HL-60 (cell line): ENCODE measurements at regions not wholly inside any gene's neighbourhood (a gene's known extent, or its start where the extent isn't known, plus 50 kb on each side); places are given as distances from the start of the nearest gene placed in this dataset.

Source experiments
- DNase-seq, 2 experiments: peaks; one replicate each; pipeline ENCODE4 v3.0.0-alpha.2; 2010 to 2020; ENCODE audit warnings: low read depth in 1 of 2, low spot score in 1 of 2
- H3K27ac ChIP-seq: fragments of 250-450 bp; sonication (Bioruptor Pico); replicated peaks from 2 replicates; pipeline ENCODE4 v1.5.1; 2020; ENCODE audit warnings: mild to moderate bottlenecking, moderate library complexity
- H3K27me3 ChIP-seq: fragments of 250-450 bp; sonication (Bioruptor Pico); 2 replicates; pipeline ENCODE4 v1.5.1; 2021; ENCODE audit warnings: mild to moderate bottlenecking, moderate library complexity; ENCODE audit not compliant: insufficient read depth, poor library complexity, severe bottlenecking
- H3K4me3 ChIP-seq: replicated peaks from 2 replicates; pipeline ENCODE4 v1.5.1; 2011; ENCODE audit warnings: mild to moderate bottlenecking, control low read depth, low read length; ENCODE audit not compliant: insufficient read depth
- GABPA ChIP-seq: IDR thresholded peaks from 2 replicates; pipeline ENCODE4 v1.6.1; 2012; ENCODE audit warnings: low read depth
- POLR2AphosphoS5 ChIP-seq: IDR thresholded peaks from 2 replicates; pipeline ENCODE4 v1.6.1; 2012; ENCODE audit warnings: low read depth
- SPI1 ChIP-seq: IDR thresholded peaks from 2 replicates; pipeline ENCODE4 v1.6.1; 2012; ENCODE audit warnings: low read depth, mild to moderate bottlenecking, borderline replicate concordance
- TF ChIP-seq, protein P1 (sequence below): IDR thresholded peaks from 2 replicates; pipeline ENCODE4 v1.6.1; 2012; ENCODE audit warnings: low read depth; ENCODE audit not compliant: insufficient replicate concordance
- TF ChIP-seq, protein P2 (sequence below): IDR thresholded peaks from one replicate; pipeline ENCODE4 v1.5.1; 2011; ENCODE audit warnings: low read length, control low read depth, inconsistent platforms; ENCODE audit not compliant: insufficient read depth

DNA sequence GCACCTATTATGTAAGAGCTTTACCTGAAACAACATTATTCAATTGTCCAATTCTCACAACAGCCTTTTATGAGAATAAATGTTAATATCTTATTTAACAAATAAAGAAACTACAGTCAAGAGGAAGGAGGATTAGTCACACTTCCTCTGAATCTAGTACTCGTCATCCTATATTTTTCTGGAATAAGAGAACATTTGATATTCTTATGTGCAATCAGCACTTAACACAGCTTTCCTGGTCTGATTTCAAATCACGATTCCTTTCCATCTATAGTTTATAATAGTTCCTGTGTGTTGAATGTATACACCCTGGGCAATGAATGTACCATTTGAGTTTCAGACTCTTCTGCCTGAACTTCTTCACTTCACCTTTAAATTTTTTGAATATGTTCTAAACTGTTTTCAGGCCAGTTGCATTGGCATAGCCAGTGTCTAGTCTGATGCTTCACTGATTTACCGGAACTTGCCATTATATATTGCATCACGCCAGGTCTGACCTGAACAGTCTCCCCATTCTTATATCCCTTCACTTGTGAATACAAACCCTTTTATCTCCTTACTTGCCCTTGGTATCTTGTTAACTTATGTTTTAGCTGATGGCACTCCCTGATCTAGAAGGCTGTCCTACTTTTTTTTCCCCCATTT lies 698.3 kb downstream of the MAT2B start:
- Histone ChIP-seq H3K4me3 (no peak overlapping the region), H3K27ac (no peak overlapping the region), H3K27me3 (no peaks in the 10 kb centered on the region)
- TF ChIP-seq POLR2AphosphoS5 = no peak
- TF ChIP-seq, protein P1, sequence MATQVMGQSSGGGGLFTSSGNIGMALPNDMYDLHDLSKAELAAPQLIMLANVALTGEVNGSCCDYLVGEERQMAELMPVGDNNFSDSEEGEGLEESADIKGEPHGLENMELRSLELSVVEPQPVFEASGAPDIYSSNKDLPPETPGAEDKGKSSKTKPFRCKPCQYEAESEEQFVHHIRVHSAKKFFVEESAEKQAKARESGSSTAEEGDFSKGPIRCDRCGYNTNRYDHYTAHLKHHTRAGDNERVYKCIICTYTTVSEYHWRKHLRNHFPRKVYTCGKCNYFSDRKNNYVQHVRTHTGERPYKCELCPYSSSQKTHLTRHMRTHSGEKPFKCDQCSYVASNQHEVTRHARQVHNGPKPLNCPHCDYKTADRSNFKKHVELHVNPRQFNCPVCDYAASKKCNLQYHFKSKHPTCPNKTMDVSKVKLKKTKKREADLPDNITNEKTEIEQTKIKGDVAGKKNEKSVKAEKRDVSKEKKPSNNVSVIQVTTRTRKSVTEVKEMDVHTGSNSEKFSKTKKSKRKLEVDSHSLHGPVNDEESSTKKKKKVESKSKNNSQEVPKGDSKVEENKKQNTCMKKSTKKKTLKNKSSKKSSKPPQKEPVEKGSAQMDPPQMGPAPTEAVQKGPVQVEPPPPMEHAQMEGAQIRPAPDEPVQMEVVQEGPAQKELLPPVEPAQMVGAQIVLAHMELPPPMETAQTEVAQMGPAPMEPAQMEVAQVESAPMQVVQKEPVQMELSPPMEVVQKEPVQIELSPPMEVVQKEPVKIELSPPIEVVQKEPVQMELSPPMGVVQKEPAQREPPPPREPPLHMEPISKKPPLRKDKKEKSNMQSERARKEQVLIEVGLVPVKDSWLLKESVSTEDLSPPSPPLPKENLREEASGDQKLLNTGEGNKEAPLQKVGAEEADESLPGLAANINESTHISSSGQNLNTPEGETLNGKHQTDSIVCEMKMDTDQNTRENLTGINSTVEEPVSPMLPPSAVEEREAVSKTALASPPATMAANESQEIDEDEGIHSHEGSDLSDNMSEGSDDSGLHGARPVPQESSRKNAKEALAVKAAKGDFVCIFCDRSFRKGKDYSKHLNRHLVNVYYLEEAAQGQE = no peak
- TF ChIP-seq SPI1 = no peak
- TF ChIP-seq GABPA = no peak
- TF ChIP-seq, protein P2, sequence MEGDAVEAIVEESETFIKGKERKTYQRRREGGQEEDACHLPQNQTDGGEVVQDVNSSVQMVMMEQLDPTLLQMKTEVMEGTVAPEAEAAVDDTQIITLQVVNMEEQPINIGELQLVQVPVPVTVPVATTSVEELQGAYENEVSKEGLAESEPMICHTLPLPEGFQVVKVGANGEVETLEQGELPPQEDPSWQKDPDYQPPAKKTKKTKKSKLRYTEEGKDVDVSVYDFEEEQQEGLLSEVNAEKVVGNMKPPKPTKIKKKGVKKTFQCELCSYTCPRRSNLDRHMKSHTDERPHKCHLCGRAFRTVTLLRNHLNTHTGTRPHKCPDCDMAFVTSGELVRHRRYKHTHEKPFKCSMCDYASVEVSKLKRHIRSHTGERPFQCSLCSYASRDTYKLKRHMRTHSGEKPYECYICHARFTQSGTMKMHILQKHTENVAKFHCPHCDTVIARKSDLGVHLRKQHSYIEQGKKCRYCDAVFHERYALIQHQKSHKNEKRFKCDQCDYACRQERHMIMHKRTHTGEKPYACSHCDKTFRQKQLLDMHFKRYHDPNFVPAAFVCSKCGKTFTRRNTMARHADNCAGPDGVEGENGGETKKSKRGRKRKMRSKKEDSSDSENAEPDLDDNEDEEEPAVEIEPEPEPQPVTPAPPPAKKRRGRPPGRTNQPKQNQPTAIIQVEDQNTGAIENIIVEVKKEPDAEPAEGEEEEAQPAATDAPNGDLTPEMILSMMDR = no peak
- no peak for DNase-seq

DNA sequence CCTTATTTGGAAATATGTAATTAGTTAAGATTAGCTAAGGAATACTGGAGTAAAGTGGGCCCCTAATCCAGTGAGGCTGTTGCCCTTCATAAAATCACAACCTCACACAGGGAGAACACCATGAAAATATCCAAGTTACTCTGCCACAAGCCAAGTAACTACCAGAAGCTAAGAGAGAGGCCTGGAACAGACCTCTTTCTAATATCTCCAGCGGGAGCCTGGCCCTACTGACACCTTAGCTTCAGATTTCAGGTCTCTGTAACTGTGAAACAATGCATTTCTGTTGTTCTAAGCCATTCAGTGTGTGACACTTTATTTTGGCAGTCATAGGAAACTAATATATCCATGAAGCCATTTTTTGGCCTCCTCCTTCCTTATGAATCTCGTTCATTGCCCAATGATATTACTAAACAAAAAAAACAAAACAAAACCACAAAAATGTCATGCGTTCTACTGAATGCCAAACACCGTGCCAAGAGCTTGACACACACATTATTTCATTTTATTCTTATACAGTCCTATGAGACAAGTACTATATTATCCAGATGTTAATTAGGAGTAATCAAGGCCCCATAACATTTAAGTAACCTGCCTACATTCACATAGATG lies 699.0 kb downstream of the MAT2B start:
- H3K27ac ChIP-seq = no peak overlapping the region
- no peaks in the 10 kb centered on the region for H3K27me3 ChIP-seq
- H3K4me3 ChIP-seq = no peak overlapping the region
- no peak for DNase-seq
- TF ChIP-seq POLR2AphosphoS5 = no peak
- TF ChIP-seq, protein P1 = no peak
- TF ChIP-seq GABPA = no peak
- TF ChIP-seq, protein P2 = no peak
- no peak for TF ChIP-seq SPI1

DNA sequence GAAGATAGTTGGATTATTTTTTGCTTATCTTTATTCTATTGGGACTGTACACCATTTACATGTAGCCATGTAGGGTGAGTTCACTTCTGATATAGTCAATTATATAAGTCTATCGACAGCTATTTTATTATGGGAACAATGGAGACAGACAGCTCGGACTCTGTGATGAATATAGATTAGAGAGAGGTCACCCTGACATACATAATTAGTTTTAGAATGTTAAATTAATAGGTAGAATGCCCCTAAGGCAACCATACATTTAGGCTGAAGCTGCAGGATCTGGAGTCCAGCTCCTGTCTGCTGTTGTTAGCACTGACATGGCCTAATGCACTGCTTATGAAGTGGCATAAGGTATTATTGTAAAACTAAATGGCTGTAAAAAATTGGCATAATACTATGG lies 700.8 kb downstream of the MAT2B start:
- H3K4me3 ChIP-seq = no peak overlapping the region
- no peak for DNase-seq
- no peak overlapping the region for H3K27ac ChIP-seq
- no peak for TF ChIP-seq SPI1
- TF ChIP-seq GABPA = no peak
- TF ChIP-seq POLR2AphosphoS5 = no peak
- TF ChIP-seq, protein P2 = no peak
- TF ChIP-seq, protein P1 = no peak
- H3K27me3 ChIP-seq = no peaks in the 10 kb centered on the region
